Lower leg skin (tissue), 4 donors: ENCODE measurements at regions not wholly inside any gene's neighbourhood (a gene's known extent, or its start where the extent isn't known, plus 50 kb on each side); places are given as distances from the start of the nearest gene placed in this dataset.

ENCODE experiments used
- DNase-seq, 2 donors: peaks; one replicate each; pipeline ENCODE4 v3.0.0-alpha.2; 2019; ENCODE audit warnings: low spot score in 2 of 2
- H3K4me3 ChIP-seq: fragments of 200-600 bp; sonication (generic); 2 replicates; pipeline ENCODE4 v1.5.1; 2017; ENCODE audit warnings: mild to moderate bottlenecking, low read depth; ENCODE audit not compliant: poor library complexity, severe bottlenecking
- POLR2A ChIP-seq, 2 donors: fragments of 450-650 bp; IDR thresholded peaks; one replicate each; pipeline ENCODE4 v1.6.1; 2016 to 2017; ENCODE audit warnings: antibody characterized with exemption in 2 of 2, mild to moderate bottlenecking in 1 of 2, moderate library complexity in 1 of 2
- WGBS, 2 donors: methylation state at CpG; one replicate each; pipeline ENCODE4 v1.1.5; 2018; 5-methylcytosine and 5-hydroxymethylcytosine counted together
- intact Hi-C: fragments of 100-400 bp; cut with DNase I; formaldehyde crosslinking; loops from one replicate; pipeline ENCODE4 v1.15.0; 2023; ENCODE audit warnings: low total_unique reads
- TF ChIP-seq, protein P1 (sequence below), 3 donors: fragments of 450-650 bp; IDR thresholded peaks; one replicate each; pipeline ENCODE4 v1.5.1; 2016; ENCODE audit warnings: antibody characterized with exemption in 3 of 3, mild to moderate bottlenecking in 3 of 3, moderate library complexity in 2 of 3

DNA sequence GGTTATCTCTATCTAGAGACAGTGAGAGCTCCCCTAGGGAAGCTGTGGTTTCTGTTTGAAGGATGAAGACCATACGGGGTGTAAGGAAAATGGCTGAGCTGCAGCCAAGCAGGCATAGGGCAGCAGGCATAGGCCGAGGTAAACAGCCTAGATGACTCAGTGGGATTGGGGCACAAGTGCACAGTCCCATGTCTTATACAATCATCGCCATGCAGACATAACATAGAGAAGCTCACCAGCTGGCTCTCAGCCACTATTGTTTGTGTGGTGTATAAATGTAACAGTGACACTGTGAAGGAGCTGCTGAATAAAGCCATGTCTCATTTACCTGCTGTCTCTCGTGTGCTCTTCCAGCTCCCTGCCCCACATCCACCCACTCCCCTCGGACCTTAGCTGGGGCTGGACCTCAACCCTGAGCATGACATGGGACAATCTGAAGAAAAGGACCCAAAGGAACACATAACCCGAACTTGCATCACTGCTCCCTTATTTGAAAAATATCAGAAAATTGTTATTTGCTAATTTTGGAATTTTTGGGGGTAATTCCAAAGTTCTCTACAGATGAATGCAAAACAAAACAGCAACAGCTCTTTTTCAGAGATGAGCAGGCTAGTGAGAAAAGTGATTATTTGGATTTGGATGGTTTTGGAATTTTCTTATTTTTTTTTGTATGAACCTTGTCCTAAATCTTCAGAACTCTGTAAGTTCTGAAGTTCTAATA, 582.7 kb downstream of the REEP3 start:
- H3K4me3 ChIP-seq = no peak overlapping the region

DNA sequence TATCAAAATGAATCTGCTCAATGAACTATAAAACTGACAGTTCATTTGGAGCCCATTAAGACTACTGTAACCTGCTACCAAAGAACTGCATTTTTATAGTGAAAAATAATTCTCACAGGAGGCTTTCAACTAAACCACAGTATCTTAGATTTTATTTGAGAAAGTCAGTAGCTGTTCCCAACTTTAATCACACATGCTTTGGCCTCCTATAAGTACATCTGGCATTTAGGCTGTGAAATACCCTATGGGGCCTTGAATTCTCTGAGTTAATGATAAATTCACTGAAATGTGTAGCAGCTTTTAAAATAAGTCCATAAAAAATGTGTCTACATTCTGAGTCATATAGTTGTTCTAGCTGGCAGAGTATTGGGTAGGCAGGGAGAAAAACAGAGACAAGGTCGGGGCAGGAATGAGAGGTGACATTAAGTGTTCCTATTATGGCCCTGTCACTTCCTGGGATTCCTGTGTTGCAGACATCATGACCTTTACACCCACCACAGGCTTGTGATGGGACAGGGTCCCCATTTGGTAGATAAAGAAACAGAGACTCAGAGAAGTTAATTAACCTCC, 588.8 kb downstream of the REEP3 start:
- DNase-seq = no peak
- TF ChIP-seq POLR2A (IDR thresholded peaks at IDR 0.05) = no peak
- TF ChIP-seq, protein P1, sequence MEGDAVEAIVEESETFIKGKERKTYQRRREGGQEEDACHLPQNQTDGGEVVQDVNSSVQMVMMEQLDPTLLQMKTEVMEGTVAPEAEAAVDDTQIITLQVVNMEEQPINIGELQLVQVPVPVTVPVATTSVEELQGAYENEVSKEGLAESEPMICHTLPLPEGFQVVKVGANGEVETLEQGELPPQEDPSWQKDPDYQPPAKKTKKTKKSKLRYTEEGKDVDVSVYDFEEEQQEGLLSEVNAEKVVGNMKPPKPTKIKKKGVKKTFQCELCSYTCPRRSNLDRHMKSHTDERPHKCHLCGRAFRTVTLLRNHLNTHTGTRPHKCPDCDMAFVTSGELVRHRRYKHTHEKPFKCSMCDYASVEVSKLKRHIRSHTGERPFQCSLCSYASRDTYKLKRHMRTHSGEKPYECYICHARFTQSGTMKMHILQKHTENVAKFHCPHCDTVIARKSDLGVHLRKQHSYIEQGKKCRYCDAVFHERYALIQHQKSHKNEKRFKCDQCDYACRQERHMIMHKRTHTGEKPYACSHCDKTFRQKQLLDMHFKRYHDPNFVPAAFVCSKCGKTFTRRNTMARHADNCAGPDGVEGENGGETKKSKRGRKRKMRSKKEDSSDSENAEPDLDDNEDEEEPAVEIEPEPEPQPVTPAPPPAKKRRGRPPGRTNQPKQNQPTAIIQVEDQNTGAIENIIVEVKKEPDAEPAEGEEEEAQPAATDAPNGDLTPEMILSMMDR (IDR thresholded peaks at IDR 0.05) = no peak
- 65 to 70% methylated on average over 1 of the region's 1 CpG for WGBS, 2 donors
- no peak overlapping the region for H3K4me3 ChIP-seq
- intact Hi-C loops = loop anchor here (5.0 kb wide), 1 partner anchor 783 kb away; no protein-coding TSS in a partner anchor

More for the DNA sequence above, 582.7 kb downstream of the REEP3 start:
- no peak for TF ChIP-seq POLR2A (IDR thresholded peaks at IDR 0.05)
- TF ChIP-seq, protein P1 (IDR thresholded peaks at IDR 0.05) = no peak
- intact Hi-C loops = no loop called here
- 70 to 75% methylated on average over 6 of the region's 6 CpGs for WGBS, 2 donors
- DNase-seq = no peak

DNA sequence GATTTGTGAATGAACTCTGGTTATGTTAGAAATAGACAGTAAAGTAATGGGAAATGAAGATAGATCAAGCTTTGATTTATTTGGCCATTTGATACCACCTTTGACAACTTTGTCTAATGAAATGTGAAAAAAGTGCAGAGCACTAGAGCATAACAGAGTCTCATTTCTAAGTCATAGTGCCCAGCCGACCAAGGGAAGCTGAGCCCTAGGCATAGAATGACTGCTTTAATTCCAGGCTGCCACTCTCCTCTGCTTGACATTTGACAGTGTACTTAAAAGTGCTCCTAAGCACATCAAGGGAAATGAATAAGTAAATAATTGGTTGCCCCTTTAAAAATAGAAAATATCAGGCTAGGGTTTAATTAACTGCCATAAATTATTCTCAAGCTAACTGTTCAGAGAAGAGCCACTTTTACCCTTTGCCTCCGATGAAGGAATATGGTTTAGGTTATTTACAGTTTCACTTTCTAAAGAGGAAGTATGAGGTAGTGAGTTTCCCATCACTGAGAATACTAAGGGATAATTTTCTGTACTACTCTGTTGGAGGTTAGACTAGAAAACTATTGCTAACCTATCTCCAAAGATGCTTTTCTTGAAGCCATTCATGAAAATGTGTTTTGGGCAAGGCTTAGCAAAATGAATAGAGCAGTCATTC, 591.6 kb downstream of the REEP3 start:
- no peak overlapping the region for H3K4me3 ChIP-seq
- TF ChIP-seq, protein P1 (IDR thresholded peaks at IDR 0.05) = no peak
- TF ChIP-seq POLR2A (IDR thresholded peaks at IDR 0.05) = no peak
- intact Hi-C loops = loop anchor here (2.0 to 5.0 kb wide), 2 partner anchors 62 to 786 kb away; no protein-coding TSS in a partner anchor
- WGBS, 2 donors = 26 to 41% methylated on average over 2 of the region's 2 CpGs
- no peak for DNase-seq

DNA sequence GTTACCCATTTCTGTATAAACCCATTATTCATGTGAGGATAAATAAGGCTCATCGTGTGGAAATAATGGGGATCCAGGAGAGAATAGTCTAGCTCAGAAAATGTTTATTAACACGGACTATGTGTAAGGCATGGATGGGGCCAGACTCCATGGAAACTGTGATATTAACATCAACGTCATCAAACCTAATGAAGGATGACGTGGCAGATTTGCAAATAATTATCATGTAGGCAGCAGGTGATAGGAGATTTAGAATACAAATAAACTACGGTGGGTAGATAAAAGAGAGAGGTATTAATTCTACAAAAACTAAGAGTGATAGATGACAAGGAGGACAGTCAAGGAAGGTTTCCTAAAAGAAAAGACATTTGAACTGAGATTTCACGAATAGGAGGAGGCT, 592.2 kb downstream of the REEP3 start:
- intact Hi-C loops = loop anchor here (2.0 to 5.0 kb wide), 2 partner anchors 63 to 786 kb away; no protein-coding TSS in a partner anchor
- 72 to 83% methylated on average over 6 of the region's 6 CpGs for WGBS, 2 donors
- no peak for TF ChIP-seq POLR2A (IDR thresholded peaks at IDR 0.05)
- TF ChIP-seq, protein P1 (IDR thresholded peaks at IDR 0.05) = no peak
- H3K4me3 ChIP-seq = no peak overlapping the region
- no peak for DNase-seq

DNA sequence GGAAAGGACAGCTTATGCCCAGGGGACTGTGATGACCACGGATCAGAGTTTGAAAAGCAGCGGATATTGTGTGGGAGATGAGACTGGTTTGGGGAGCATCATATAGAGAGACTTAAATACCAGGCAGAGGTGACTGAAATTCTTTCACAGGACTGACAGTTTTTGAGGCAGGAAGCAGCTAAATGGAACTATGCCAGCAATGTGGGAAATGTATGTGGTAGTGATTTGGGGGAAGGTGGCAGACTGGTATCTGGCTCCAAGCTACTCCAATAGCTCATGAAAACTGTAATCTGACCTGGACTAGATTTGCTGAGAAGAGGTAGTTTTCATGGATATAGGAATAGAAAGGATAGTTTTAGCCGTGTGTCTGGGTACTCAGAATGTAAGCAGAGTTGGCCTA, 592.6 kb downstream of the REEP3 start:
- TF ChIP-seq, protein P1 (IDR thresholded peaks at IDR 0.05) = no peak
- TF ChIP-seq POLR2A (IDR thresholded peaks at IDR 0.05) = no peak
- WGBS, 2 donors = 64% methylated on average over 3 of the region's 3 CpGs
- intact Hi-C loops = loop anchor here (2.0 to 5.0 kb wide), 2 partner anchors 63 to 786 kb away; no protein-coding TSS in a partner anchor
- no peak overlapping the region for H3K4me3 ChIP-seq
- DNase-seq = no peak
